H1 (cell line): ENCODE measurements at regions not wholly inside any gene's neighbourhood (a gene's known extent, or its start where the extent isn't known, plus 50 kb on each side); places are given as distances from the start of the nearest gene placed in this dataset.

ENCODE experiments used
- CTCF ChIA-PET: fragments of 300-600 bp; sonication (Branson Sonifier 250); formaldehyde crosslinking; loops from one replicate; lab custom pipeline; 2021; ENCODE audit not compliant: partially characterized antibody; lab: Charles Lee
- POLR2A ChIA-PET: fragments of 300-600 bp; sonication (Branson Sonifier 250); formaldehyde crosslinking; loops from one replicate; lab custom pipeline; 2021; ENCODE audit warnings: inconsistent platforms; ENCODE audit not compliant: partially characterized antibody; lab: Charles Lee
- DNase-seq, 2 experiments: peaks; one replicate each; pipeline versions ENCODE4 v3.0.0 to v3.0.0-alpha.2; 2010 to 2022; ENCODE audit warnings: low spot score in 2 of 2, low read depth in 1 of 2, mixed read lengths in 1 of 2
- FAIRE-seq: peaks from 2 replicates; lab custom pipeline; 2011; peaks lifted over from hg19 to GRCh38; lab: Jason Lieb, UNC
- H2AFZ ChIP-seq: 2 replicates; pipeline ENCODE4 v1.8.1; 2012; ENCODE audit warnings: low read length, inconsistent platforms
- H2AK5ac ChIP-seq: 2 replicates; pipeline ENCODE4 v1.6.1; 2013; ENCODE audit warnings: low read depth, low read length
- H2BK120ac ChIP-seq: replicated peaks from 2 replicates; pipeline ENCODE3; 2013; ENCODE audit warnings: low read depth, low read length, inconsistent platforms
- H2BK12ac ChIP-seq: 2 replicates; pipeline ENCODE4 v1.6.1; 2013; ENCODE audit warnings: low read depth, low read length
- H2BK15ac ChIP-seq: 2 replicates; pipeline ENCODE4 v1.6.1; 2013; ENCODE audit warnings: low read length
- H2BK20ac ChIP-seq: 2 replicates; pipeline ENCODE4 v1.6.1; 2013; ENCODE audit warnings: low read length
- H2BK5ac ChIP-seq: 2 replicates; pipeline ENCODE4 v1.6.1; 2013; ENCODE audit warnings: low read depth, low read length
- H3K14ac ChIP-seq: 2 replicates; pipeline ENCODE4 v1.6.1; 2013; ENCODE audit warnings: inconsistent platforms; ENCODE audit not compliant: insufficient read length
- H3K18ac ChIP-seq: 2 replicates; pipeline ENCODE4 v1.6.1; 2013; ENCODE audit warnings: low read length; ENCODE audit errors: extremely low read depth
- H3K23ac ChIP-seq: 2 replicates; pipeline ENCODE4 v1.6.1; 2013; ENCODE audit warnings: inconsistent platforms; ENCODE audit not compliant: insufficient read length
- H3K23me2 ChIP-seq: 2 replicates; pipeline ENCODE4 v1.6.1; 2013; ENCODE audit warnings: low read depth, low read length
- H3K27ac ChIP-seq: 2 replicates; pipeline ENCODE4 v1.6.1; 2011; ENCODE audit warnings: low read depth, low read length, inconsistent platforms
- H3K27me3 ChIP-seq, 4 experiments: replicated peaks in 1 of 4; 1 replicate in 1 of 4; 2 replicates in 3 of 4; pipeline versions ENCODE4 v1.6.1 to v1.8.1; 2011 to 2013; ENCODE audit warnings: low read length in 3 of 4, mild to moderate bottlenecking in 3 of 4, inconsistent platforms in 2 of 4, mixed read lengths in 2 of 4, moderate library complexity in 1 of 4; ENCODE audit not compliant: control insufficient read depth in 3 of 4, insufficient read depth in 3 of 4; ENCODE audit errors: extremely low read depth in 1 of 4
- H3K36me3 ChIP-seq, 4 experiments: 2 replicates each; pipeline versions ENCODE4 v1.6.1 to v1.8.1; 2011 to 2013; ENCODE audit warnings: mild to moderate bottlenecking in 4 of 4, low read length in 3 of 4, moderate library complexity in 2 of 4, control low read depth in 1 of 4, inconsistent platforms in 1 of 4; ENCODE audit not compliant: insufficient read depth in 4 of 4, control insufficient read depth in 2 of 4
- H3K4ac ChIP-seq: replicated peaks from 2 replicates; pipeline ENCODE3; 2013; ENCODE audit warnings: low read length, low read depth, mixed read lengths, inconsistent platforms; ENCODE audit not compliant: insufficient read length
- H3K4me1 ChIP-seq, 4 experiments: replicated peaks in 1 of 4; 1 replicate in 1 of 4; 2 replicates in 3 of 4; pipeline versions ENCODE4 v1.6.1 to v1.8.1; 2011 to 2013; ENCODE audit warnings: low read length in 3 of 4, inconsistent platforms in 2 of 4, mixed read lengths in 1 of 4; ENCODE audit not compliant: insufficient read depth in 4 of 4, control insufficient read depth in 3 of 4
- H3K4me2 ChIP-seq, 2 experiments: 2 replicates each; pipeline versions ENCODE4 v1.6.1 to v1.8.1; 2011 to 2013; ENCODE audit warnings: low read depth in 2 of 2, low read length in 2 of 2, control low read depth in 1 of 2, inconsistent platforms in 1 of 2, mild to moderate bottlenecking in 1 of 2; ENCODE audit not compliant: insufficient read depth in 1 of 2
- H3K4me3 ChIP-seq, 4 experiments: fragments of 200-600, 300-600 bp in 1 of 4; sonication (generic), shearing (Covaris generic), sonication (Bioruptor Twin) in 1 of 4; 2 replicates each; pipeline versions ENCODE4 v1.5.1 to v1.8.1; 2011 to 2016; ENCODE audit warnings: low read length in 4 of 4, low read depth in 3 of 4, control low read depth in 2 of 4, inconsistent platforms in 2 of 4, mild to moderate bottlenecking in 2 of 4, mixed read lengths in 1 of 4, moderate library complexity in 1 of 4; ENCODE audit not compliant: insufficient read depth in 2 of 4; ENCODE audit errors: extremely low read depth in 1 of 4
- H3K56ac ChIP-seq: replicated peaks from 2 replicates; pipeline ENCODE3; 2013; ENCODE audit warnings: low read depth, mild to moderate bottlenecking, mixed read lengths, low read length, inconsistent platforms; ENCODE audit not compliant: insufficient read length
- H3K79me1 ChIP-seq: 2 replicates; pipeline ENCODE4 v1.6.1; 2013; ENCODE audit warnings: low read depth, low read length, control low read depth
- H3K79me2 ChIP-seq, 2 experiments: 2 replicates each; pipeline versions ENCODE4 v1.6.1 to v1.8.1; 2012 to 2013; ENCODE audit warnings: low read length in 2 of 2, mild to moderate bottlenecking in 2 of 2, inconsistent platforms in 1 of 2; ENCODE audit not compliant: insufficient read depth in 2 of 2, control insufficient read depth in 1 of 2
- H3K9ac ChIP-seq, 4 experiments: replicated peaks in 1 of 4; 1 replicate in 1 of 4; 2 replicates in 3 of 4; pipeline versions ENCODE4 v1.6.1 to v1.8.1; 2011 to 2013; ENCODE audit warnings: low read depth in 3 of 4, low read length in 3 of 4, control low read depth in 2 of 4, mild to moderate bottlenecking in 2 of 4, moderate library complexity in 2 of 4, inconsistent platforms in 1 of 4; ENCODE audit errors: extremely low read depth in 1 of 4
- H3K9me3 ChIP-seq, 2 experiments: 2 replicates each; pipeline versions ENCODE4 v1.6.1 to v1.8.1; 2012 to 2013; ENCODE audit warnings: mild to moderate bottlenecking in 2 of 2, moderate library complexity in 2 of 2, control low read depth in 1 of 2, inconsistent platforms in 1 of 2, low read depth in 1 of 2, low read length in 1 of 2, mixed read lengths in 1 of 2; ENCODE audit not compliant: insufficient read depth in 2 of 2
- H4K20me1 ChIP-seq, 2 experiments: replicated peaks in 1 of 2; 2 replicates each; pipeline versions ENCODE3 to v1.8.1; 2011 to 2013; ENCODE audit warnings: inconsistent platforms in 2 of 2, low read length in 2 of 2, mild to moderate bottlenecking in 1 of 2; ENCODE audit not compliant: insufficient read depth in 2 of 2, control insufficient read depth in 1 of 2
- H4K5ac ChIP-seq: 2 replicates; pipeline ENCODE4 v1.6.1; 2013; ENCODE audit warnings: low read length, low read depth, mixed read lengths, inconsistent platforms; ENCODE audit not compliant: insufficient read length
- H4K8ac ChIP-seq: 2 replicates; pipeline ENCODE4 v1.8.0; 2013; ENCODE audit warnings: mild to moderate bottlenecking, moderate library complexity, low read length, inconsistent platforms; ENCODE audit not compliant: insufficient read depth; ENCODE audit errors: extremely low read depth
- H4K91ac ChIP-seq: replicated peaks from 2 replicates; pipeline ENCODE3; 2013; ENCODE audit warnings: low read length, mixed read lengths, inconsistent platforms; ENCODE audit not compliant: insufficient read length
- BACH1 ChIP-seq: IDR thresholded peaks from 2 replicates; pipeline ENCODE4 v1.6.1; 2012; ENCODE audit warnings: low read length, improper control_type of control experiment
- CHD1 ChIP-seq: IDR thresholded peaks from 2 replicates; pipeline ENCODE4 v1.6.1; 2012; ENCODE audit warnings: low read depth, low read length, improper control_type of control experiment
- CTBP2 ChIP-seq: IDR thresholded peaks from 2 replicates; pipeline ENCODE4 v1.7.0; 2011; ENCODE audit warnings: borderline replicate concordance, mild to moderate bottlenecking, moderate library complexity, mixed read lengths, low read length; ENCODE audit not compliant: insufficient read depth, insufficient read length
- E2F6 ChIP-seq: IDR thresholded peaks from 2 replicates; pipeline ENCODE4 v1.6.1; 2012; ENCODE audit warnings: inconsistent platforms
- FOSL1 ChIP-seq: IDR thresholded peaks from 2 replicates; pipeline ENCODE4 v1.6.1; 2011; ENCODE audit warnings: mild to moderate bottlenecking, low read depth, low read length, moderate library complexity; ENCODE audit not compliant: insufficient read depth
- HDAC6 ChIP-seq: IDR thresholded peaks from one replicate; pipeline ENCODE4 v1.7.1; 2012; ENCODE audit warnings: low read depth, mild to moderate bottlenecking, inconsistent platforms, low read length, moderate library complexity
- MAX ChIP-seq: IDR thresholded peaks from 2 replicates; pipeline ENCODE4 v1.6.1; 2012; ENCODE audit warnings: inconsistent platforms
- NANOG ChIP-seq: IDR thresholded peaks from 2 replicates; pipeline ENCODE4 v1.6.1; 2011; ENCODE audit warnings: low read length, low read depth, mild to moderate bottlenecking, inconsistent platforms; ENCODE audit not compliant: insufficient read depth, poor library complexity, severe bottlenecking
- SRF ChIP-seq: IDR thresholded peaks from 2 replicates; pipeline ENCODE4 v1.6.1; 2011; ENCODE audit warnings: mild to moderate bottlenecking, low read depth, low read length, moderate library complexity
- TAF1 ChIP-seq: IDR thresholded peaks from 2 replicates; pipeline ENCODE4 v1.6.1; 2011; ENCODE audit warnings: mild to moderate bottlenecking, low read depth, low read length
- USF2 ChIP-seq: IDR thresholded peaks from 2 replicates; pipeline ENCODE4 v1.6.1; 2011; ENCODE audit warnings: low read length, improper control_type of control experiment
- YY1 ChIP-seq: IDR thresholded peaks from 2 replicates; pipeline ENCODE4 v1.6.1; 2011; ENCODE audit warnings: low read depth, mild to moderate bottlenecking, low read length
- WGBS, 2 experiments: shearing (Covaris generic) in 1 of 2; methylation state at CpG; one replicate each; pipeline versions ENCODE4 v1.1.6 to v1.1.7; 2013 to 2015; ENCODE audit warnings: low lambda C conversion rate in 2 of 2, mixed read lengths in 2 of 2, inconsistent platforms in 1 of 2, low coverage in 1 of 2, missing lambda C conversion rate in 1 of 2; ENCODE audit not compliant: insufficient replicate concordance in 2 of 2, insufficient coverage in 1 of 2, insufficient read length in 1 of 2; ENCODE audit errors: extremely low coverage in 1 of 2, missing lambda C conversion rate in 1 of 2; 5-methylcytosine and 5-hydroxymethylcytosine counted together

- Histone ChIP-seq H3K79me2 (no peaks in the 10 kb centered on the region), H3K4ac (no peak overlapping the region), H3K14ac (no peak overlapping the region), H3K4me2 (no peak overlapping the region), H2BK12ac (no peak overlapping the region), H4K5ac (no peak overlapping the region), H3K9ac (no peak overlapping the region), H3K4me3 (no peak overlapping the region), H2AK5ac (no peak overlapping the region), H3K23me2 (no peaks in the 10 kb centered on the region), H4K20me1 (no peaks in the 10 kb centered on the region), H3K18ac (no peak overlapping the region), H4K8ac (no peak overlapping the region), H3K36me3 (no peaks in the 10 kb centered on the region), H4K91ac (no peak overlapping the region), H2BK15ac (no peak overlapping the region), H3K79me1 (no peaks in the 10 kb centered on the region), H3K23ac (no peak overlapping the region), H3K9me3 (no peaks in the 10 kb centered on the region), H3K27me3 (no peaks in the 10 kb centered on the region), H3K27ac (no peak overlapping the region), H2AFZ (no peak overlapping the region), H2BK20ac (no peak overlapping the region), H3K4me1 (peaks cover 0 to 2% (median 0%) of the 10 kb centered on the region in 4 experiments; a peak in 1 of 7 replicates), H2BK5ac (no peak overlapping the region), H3K56ac (no peak overlapping the region), H2BK120ac (no peak overlapping the region)
- DNase-seq (no peak), FAIRE-seq (no peak)
- POLR2A ChIA-PET, result no interaction called here
- TF ChIP-seq E2F6 (no peak), YY1 (no peak), NANOG (no peak), BACH1 (no peak), SRF (no peak), FOSL1 (no peak), HDAC6 (no peak), MAX (no peak), CHD1 (no peak), CTBP2 (no peak), USF2 (no peak), TAF1 (no peak)
- WGBS, 2 experiments, result 97% methylated on average over 4 of the region's 4 CpGs; no CpG with 5 or more reads in 1 of the 2 experiments
- CTCF ChIA-PET, result interaction anchor here (0.9 to 1.5 kb wide), 2 partner anchors 9 to 100 kb away, joined by 3 to 5 read pairs; no protein-coding TSS in a partner anchor
These were observed 431.1 kb downstream of the DTWD2 start for GRCh38 chr5:118557251-118557661.
